ENCODE measurements at regions not wholly inside any gene's neighbourhood (a gene's known extent, or its start where the extent isn't known, plus 50 kb on each side); places are given as distances from the start of the nearest gene placed in this dataset.

GRCh38 chr7:136452949-136453348 lies 415.5 kb upstream of the CHRM2 start:
- TF ChIP-seq CTCF (IDR thresholded peaks at IDR 0.05), result no peak
- no peak for TF ChIP-seq POLR2A (IDR thresholded peaks at IDR 0.05)
